ENCODE measurements at regions not wholly inside any gene's neighbourhood (a gene's known extent, or its start where the extent isn't known, plus 50 kb on each side); places are given as distances from the start of the nearest gene placed in this dataset.

- peaks cover 1% of the 10 kb centered on the region for H3K27me3 ChIP-seq (replicated peaks; ENCODE audit: control insufficient read depth, insufficient read depth, low read length)
- no peak overlapping the region for H3K4me3 ChIP-seq (replicated peaks; ENCODE audit: low read depth, low read length)
- TF ChIP-seq CTCF (IDR thresholded peaks at IDR 0.05; ENCODE audit: insufficient read depth, low read length, poor library complexity, severe bottlenecking): no peak
- H3K36me3 ChIP-seq (ENCODE audit: control insufficient read depth, insufficient read depth, low read length): no peaks in the 10 kb centered on the region
- DNase-seq (ENCODE audit: extremely low read depth, insufficient read length): no peak
These were observed 53.1 kb upstream of the ARNT2 start for GRCh38 chr15:80350941-80351610.
